GM12878 (cell line): ENCODE measurements at regions not wholly inside any gene's neighbourhood (a gene's known extent, or its start where the extent isn't known, plus 50 kb on each side); places are given as distances from the start of the nearest gene placed in this dataset.

Experiments used
- ATAC-seq: fragments of 200-7000 bp; cut with Tn5 transposase; 3 replicates; pipeline ENCODE4 v1.9.1; 2020; ENCODE audit warnings: mild to moderate bottlenecking, moderate library complexity
- BruUV-seq: library from RNA; stranded (reverse); fragments of 400-500 nt; replicated peaks from 2 replicates; lab custom pipeline; 2021; lab: Mats Ljungman, UMichigan
- CTCF ChIA-PET: fragments of 300-600 bp; sonication (Branson Sonifier 250); formaldehyde crosslinking; extraction: SDS; loops from one replicate; lab custom pipeline; 2021; ENCODE audit warnings: inconsistent platforms; lab: Yijun Ruan, JAX
- POLR2A ChIA-PET: fragments of 350-600 bp; formaldehyde crosslinking; extraction: SDS; loops from one replicate; lab custom pipeline; 2021; ENCODE audit warnings: inconsistent platforms; lab: Charles Lee
- RAD21 ChIA-PET: fragments of 300-600 bp; sonication (Branson Sonifier 250); formaldehyde crosslinking; loops from one replicate; lab custom pipeline; 2023; ENCODE audit warnings: antibody characterized with exemption; ENCODE audit not compliant: unreplicated experiment; lab: Charles Lee
- SMC1A ChIA-PET: fragments of 300-600 bp; sonication (Branson Sonifier 250); formaldehyde crosslinking; loops from one replicate; lab custom pipeline; 2023; ENCODE audit not compliant: unreplicated experiment, uncharacterized antibody; lab: Charles Lee
- DNase-seq: peaks from one replicate; pipeline ENCODE4 v3.0.0-alpha.2; 2011; ENCODE audit warnings: low read depth, low spot score
- FAIRE-seq: peaks from 3 replicates; lab custom pipeline; 2011; peaks lifted over from hg19 to GRCh38; lab: Jason Lieb, UNC
- H2AFZ ChIP-seq: 2 replicates; pipeline ENCODE4 v1.6.0; 2011; ENCODE audit warnings: low read depth, low read length, control low read depth; ENCODE audit not compliant: control insufficient read depth
- H3K27ac ChIP-seq: 2 replicates; pipeline ENCODE4 v1.5.1; 2011; ENCODE audit warnings: control low read depth; ENCODE audit not compliant: control insufficient read depth, insufficient read depth
- H3K27me3 ChIP-seq, 2 experiments: replicated peaks in 1 of 2; 2 replicates each; pipeline versions ENCODE4 v1.6.0 to v1.6.1; 2011; ENCODE audit warnings: low read length in 1 of 2; ENCODE audit not compliant: control insufficient read depth in 2 of 2, insufficient read depth in 2 of 2
- H3K36me3 ChIP-seq, 2 experiments: 2 replicates each; pipeline ENCODE4 v1.5.1; 2011; ENCODE audit warnings: low read length in 1 of 2; ENCODE audit not compliant: control insufficient read depth in 2 of 2, insufficient read depth in 2 of 2
- H3K4me1 ChIP-seq: 2 replicates; pipeline ENCODE4 v1.6.1; 2011; ENCODE audit warnings: mild to moderate bottlenecking, low read length, moderate library complexity, mixed read lengths; ENCODE audit not compliant: control insufficient read depth, insufficient read depth
- H3K4me2 ChIP-seq: 2 replicates; pipeline ENCODE4 v1.6.0; 2011; ENCODE audit warnings: control low read depth; ENCODE audit not compliant: control insufficient read depth, insufficient read depth
- H3K4me3 ChIP-seq: fragments of 200-600 bp; sonication (generic); 2 replicates; pipeline ENCODE4 v1.5.1; 2016
- H3K79me2 ChIP-seq: 2 replicates; pipeline ENCODE4 v1.6.0; 2011; ENCODE audit warnings: low read length; ENCODE audit not compliant: control insufficient read depth, insufficient read depth
- H3K9ac ChIP-seq: 2 replicates; pipeline ENCODE4 v1.8.0; 2011; ENCODE audit warnings: low read length, control low read depth, mixed read lengths; ENCODE audit not compliant: control insufficient read depth, insufficient read depth
- H3K9me3 ChIP-seq: replicated peaks from 3 replicates; pipeline ENCODE4 v1.5.1; 2011; ENCODE audit warnings: mild to moderate bottlenecking, low read length; ENCODE audit not compliant: control insufficient read depth, insufficient read depth
- H4K20me1 ChIP-seq: 2 replicates; pipeline ENCODE4 v1.6.0; 2011; ENCODE audit not compliant: control insufficient read depth, insufficient read depth
- CHD2 ChIP-seq: IDR thresholded peaks from 2 replicates; pipeline ENCODE4 v1.6.1; 2011; ENCODE audit warnings: low read depth, low read length, improper control_type of control experiment, borderline replicate concordance
- EP300 ChIP-seq, 2 experiments: fragments of 150-350 bp in 1 of 2; IDR thresholded peaks; 2 replicates each; pipeline ENCODE4 v1.6.1; 2011 to 2012; ENCODE audit warnings: low read depth in 2 of 2, low read length in 2 of 2, borderline replicate concordance in 1 of 2, improper control_type of control experiment in 1 of 2, inconsistent platforms in 1 of 2; ENCODE audit not compliant: control insufficient read depth in 1 of 2
- KAT2A ChIP-seq: conservative IDR thresholded peaks from 2 replicates; pipeline ENCODE4 v1.6.1; 2011; ENCODE audit warnings: low read depth, low read length; ENCODE audit not compliant: control insufficient read depth
- KLF5 ChIP-seq: fragments of 450-650 bp; IDR thresholded peaks from 2 replicates; pipeline ENCODE4 v1.6.1; 2014; ENCODE audit warnings: mild to moderate bottlenecking; ENCODE audit not compliant: partially characterized antibody
- LARP7 ChIP-seq: fragments of 450-650 bp; IDR thresholded peaks from 2 replicates; pipeline ENCODE4 v1.6.1; 2017; ENCODE audit warnings: mild to moderate bottlenecking
- MEF2B ChIP-seq: fragments of 450-650 bp; IDR thresholded peaks from 2 replicates; pipeline ENCODE4 v1.6.1; 2018; ENCODE audit warnings: mild to moderate bottlenecking, moderate library complexity; ENCODE audit not compliant: partially characterized antibody, poor library complexity, severe bottlenecking
- NKRF ChIP-seq: fragments of 450-650 bp; conservative IDR thresholded peaks from 2 replicates; pipeline ENCODE4 v1.6.1; 2017; ENCODE audit warnings: mild to moderate bottlenecking, moderate library complexity
- POLR2AphosphoS5 ChIP-seq: IDR thresholded peaks from 2 replicates; pipeline ENCODE4 v1.6.1; 2011; ENCODE audit warnings: mild to moderate bottlenecking, low read length, inconsistent platforms
- RBBP5 ChIP-seq: fragments of 200-600 bp; sonication (generic); conservative IDR thresholded peaks from 2 replicates; pipeline ENCODE4 v1.6.1; 2016
- RELB ChIP-seq: fragments of 450-650 bp; IDR thresholded peaks from 2 replicates; pipeline ENCODE4 v1.6.1; 2017; ENCODE audit warnings: low read depth, mild to moderate bottlenecking, moderate library complexity
- SMAD5 ChIP-seq: IDR thresholded peaks from 2 replicates; pipeline ENCODE4 v1.6.1; 2016; ENCODE audit warnings: antibody characterized with exemption, low read depth
- SPI1 ChIP-seq: IDR thresholded peaks from 2 replicates; pipeline ENCODE4 v1.6.1; 2011; ENCODE audit warnings: low read depth, mild to moderate bottlenecking, low read length, moderate library complexity, borderline replicate concordance; ENCODE audit not compliant: insufficient read depth
- SRF ChIP-seq, 2 experiments: IDR thresholded peaks; 2 replicates each; pipeline ENCODE4 v1.6.1; 2011; ENCODE audit warnings: low read depth in 2 of 2, low read length in 2 of 2, mild to moderate bottlenecking in 1 of 2, moderate library complexity in 1 of 2
- TCF7 ChIP-seq: IDR thresholded peaks from 2 replicates; pipeline ENCODE4 v1.6.1; 2014; ENCODE audit warnings: antibody characterized with exemption, borderline replicate concordance
- ZNF274 ChIP-seq: IDR thresholded peaks from one replicate; pipeline ENCODE4 v1.8.0; 2011; ENCODE audit not compliant: insufficient read length, insufficient read depth
- ZNF384 ChIP-seq: IDR thresholded peaks from 2 replicates; pipeline ENCODE4 v1.6.1; 2012; ENCODE audit warnings: low read depth, mild to moderate bottlenecking, low read length, improper control_type of control experiment, borderline replicate concordance
- ZZZ3 ChIP-seq: IDR thresholded peaks from 2 replicates; pipeline ENCODE4 v1.6.1; 2011; ENCODE audit warnings: low read depth; ENCODE audit not compliant: control insufficient read depth, insufficient read length
- WGBS: methylation state at CpG from one replicate; pipeline ENCODE4 v1.1.6; 2016; ENCODE audit warnings: low lambda C conversion rate; ENCODE audit not compliant: insufficient replicate concordance, insufficient coverage; ENCODE audit errors: missing lambda C conversion rate; 5-methylcytosine and 5-hydroxymethylcytosine counted together
- in situ Hi-C: fragments of 300-500 bp; cut with MboI; formaldehyde crosslinking; loops from 9 replicates; pipeline ENCODE4 v1.14.3; 2018; ENCODE audit warnings: mixed read lengths
- intact Hi-C: fragments of 100-400 bp; cut with micrococcal nuclease; formaldehyde crosslinking; loops from one replicate; pipeline ENCODE4 v1.14.2; 2022; ENCODE audit not compliant: unreplicated experiment
- TF ChIP-seq, protein P1 (sequence below): IDR thresholded peaks from 2 replicates; pipeline ENCODE4 v1.6.1; 2011; ENCODE audit warnings: borderline replicate concordance, low read depth, mild to moderate bottlenecking, moderate library complexity, mixed read lengths, low read length; ENCODE audit not compliant: insufficient read depth; ENCODE audit errors: extremely low read length
- TF ChIP-seq, protein P2 (sequence below): IDR thresholded peaks from 2 replicates; pipeline ENCODE4 v1.6.1; 2011; ENCODE audit warnings: low read depth, low read length, improper control_type of control experiment, borderline replicate concordance

DNA sequence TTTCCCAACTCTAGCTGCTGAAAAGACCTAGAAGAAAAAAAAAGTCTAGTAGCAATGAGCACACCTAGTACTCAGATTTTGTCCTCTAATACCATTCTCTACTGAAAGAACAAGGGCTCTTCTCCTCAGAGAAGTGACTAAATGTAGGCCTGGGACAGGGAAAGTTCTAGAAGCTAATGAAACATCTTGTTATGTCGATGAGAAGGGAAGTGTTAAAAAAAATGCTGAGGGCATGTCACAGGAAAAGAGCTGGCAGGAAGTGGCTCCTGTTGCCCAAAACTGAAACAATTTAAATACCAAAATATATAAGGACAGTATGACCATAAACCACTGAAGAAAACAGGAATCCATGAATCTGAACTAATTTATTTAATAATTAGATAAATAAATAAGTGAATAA, 581.4 kb upstream of the TBL1XR1 start (continued):
- TF ChIP-seq, protein P1, sequence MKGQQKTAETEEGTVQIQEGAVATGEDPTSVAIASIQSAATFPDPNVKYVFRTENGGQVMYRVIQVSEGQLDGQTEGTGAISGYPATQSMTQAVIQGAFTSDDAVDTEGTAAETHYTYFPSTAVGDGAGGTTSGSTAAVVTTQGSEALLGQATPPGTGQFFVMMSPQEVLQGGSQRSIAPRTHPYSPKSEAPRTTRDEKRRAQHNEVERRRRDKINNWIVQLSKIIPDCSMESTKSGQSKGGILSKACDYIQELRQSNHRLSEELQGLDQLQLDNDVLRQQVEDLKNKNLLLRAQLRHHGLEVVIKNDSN, result no peak
- TF ChIP-seq TCF7 (no peak), SMAD5 (no peak), NKRF (no peak), ZZZ3 (no peak), MEF2B (no peak), KAT2A (no peak)

GRCh38 chr3:177781686-177782161, 584.4 kb upstream of the TBL1XR1 start:
- H3K27ac ChIP-seq, result no peak overlapping the region
- no peaks in the 10 kb centered on the region for H3K36me3 ChIP-seq
- H3K4me1 ChIP-seq, result no peaks in the 10 kb centered on the region
- no peaks in the 10 kb centered on the region for H4K20me1 ChIP-seq
- intact Hi-C loops (no loop called here), in situ Hi-C loops (loop anchor here (5.0 kb wide), 1 partner anchor 724 kb away; no protein-coding TSS in a partner anchor)
- WGBS, result 83% methylated on average over 3 of the region's 3 CpGs
- no peak overlapping the region for H3K9ac ChIP-seq
- FAIRE-seq, result no peak
- H3K4me3 ChIP-seq, result no peak overlapping the region
- no peaks in the 10 kb centered on the region for H3K79me2 ChIP-seq
- no peak for DNase-seq
- H3K4me2 ChIP-seq, result no peak overlapping the region
- ChIA-PET CTCF (no interaction called here), RAD21 (no interaction called here), POLR2A (no interaction called here), SMC1A (interaction anchor here (0.7 to 1.0 kb wide), 2 partner anchors 32 to 485 kb away, joined by 3 read pairs; no protein-coding TSS in a partner anchor)
- ATAC-seq, result no peak
- no peaks in the 10 kb centered on the region for H3K9me3 ChIP-seq
- no peaks in the 10 kb centered on the region; a peak in 1 of 4 replicates for H3K27me3 ChIP-seq
- H2AFZ ChIP-seq, result no peak overlapping the region
- no TSS peak for BruUV-seq
- TF ChIP-seq SPI1 (no peak), CHD2 (no peak), KLF5 (no peak), RBBP5 (no peak), ZNF384 (no peak), EP300 (IDR thresholded peaks at IDR 0.05; ENCODE audit: borderline replicate concordance in 1 of 2, control insufficient read depth in 1 of 2, low read depth in 2 of 2, low read length in 2 of 2) (no peak), LARP7 (no peak), SRF (IDR thresholded peaks at IDR 0.05; ENCODE audit: low read depth in 2 of 2, low read length in 2 of 2) (no peak), RELB (no peak), ZNF274 (no peak), POLR2AphosphoS5 (no peak)
- TF ChIP-seq, protein P2, sequence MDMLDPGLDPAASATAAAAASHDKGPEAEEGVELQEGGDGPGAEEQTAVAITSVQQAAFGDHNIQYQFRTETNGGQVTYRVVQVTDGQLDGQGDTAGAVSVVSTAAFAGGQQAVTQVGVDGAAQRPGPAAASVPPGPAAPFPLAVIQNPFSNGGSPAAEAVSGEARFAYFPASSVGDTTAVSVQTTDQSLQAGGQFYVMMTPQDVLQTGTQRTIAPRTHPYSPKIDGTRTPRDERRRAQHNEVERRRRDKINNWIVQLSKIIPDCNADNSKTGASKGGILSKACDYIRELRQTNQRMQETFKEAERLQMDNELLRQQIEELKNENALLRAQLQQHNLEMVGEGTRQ, result no peak
